ENCODE measurements at regions not wholly inside any gene's neighbourhood (a gene's known extent, or its start where the extent isn't known, plus 50 kb on each side); places are given as distances from the start of the nearest gene placed in this dataset.

DNA sequence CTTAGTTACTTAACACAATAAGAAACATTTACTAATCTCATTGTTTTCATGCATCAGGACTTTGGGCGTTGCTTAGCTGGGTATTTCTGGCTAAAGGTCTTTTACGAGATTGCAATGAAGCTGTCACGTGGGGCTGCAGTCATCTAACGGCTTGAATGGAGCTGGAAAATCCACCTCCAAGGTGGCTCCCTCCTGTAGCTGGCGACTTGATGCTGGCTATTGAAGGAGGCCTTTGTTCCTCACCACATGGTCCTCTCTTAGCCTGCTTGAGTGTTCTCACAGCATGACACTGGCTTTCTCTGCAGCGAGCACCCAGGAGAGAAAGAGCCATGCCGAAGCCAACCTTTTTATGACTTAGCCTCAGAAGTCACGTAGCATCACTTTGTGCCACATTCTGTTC, 92.0 kb downstream of the NHLRC3 start:
- TF ChIP-seq YY1 (IDR thresholded peaks at IDR 0.05; ENCODE audit: insufficient read depth, insufficient read length) = no peak
- no peak for TF ChIP-seq ZNF274 (IDR thresholded peaks at IDR 0.05; ENCODE audit: low read depth, low read length)
